T-helper 1 cell (primary cell): ENCODE measurements at regions not wholly inside any gene's neighbourhood (a gene's known extent, or its start where the extent isn't known, plus 50 kb on each side); places are given as distances from the start of the nearest gene placed in this dataset.

Source experiments
- DNase-seq, 5 donors: peaks; one replicate each; pipeline ENCODE4 v3.0.0-alpha.2; 2012 to 2020

DNA sequence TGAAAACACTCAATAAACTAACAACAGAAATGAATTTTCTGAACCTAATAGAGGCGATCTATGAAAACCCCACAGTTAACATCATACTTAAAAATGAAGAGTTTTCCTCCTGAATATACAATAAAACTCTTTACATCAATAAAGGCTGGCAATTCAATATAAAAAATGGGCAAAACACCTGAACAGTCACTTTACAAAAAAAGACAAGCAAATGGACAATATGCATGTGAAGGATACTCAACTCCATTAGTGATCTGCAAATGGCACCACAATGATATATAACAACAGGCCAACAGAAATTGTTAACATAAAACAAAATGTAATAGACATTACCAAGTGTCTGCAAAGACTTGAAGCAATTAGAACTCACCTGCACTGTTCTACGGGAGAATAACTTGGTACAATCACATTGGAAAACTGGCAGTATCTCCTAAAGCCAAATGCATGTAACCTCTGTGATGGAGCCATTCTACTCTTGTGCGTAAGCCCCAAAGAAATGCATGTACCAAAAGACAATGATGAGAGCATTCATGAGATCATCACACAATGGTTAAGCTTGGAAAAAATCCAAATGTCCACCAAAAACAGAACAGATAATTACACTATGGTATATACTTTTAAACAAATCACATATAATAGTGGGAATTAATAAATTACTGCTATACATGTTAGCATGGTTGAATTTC, 433.4 kb upstream of the MAF start:
- DNase-seq = no peak

DNA sequence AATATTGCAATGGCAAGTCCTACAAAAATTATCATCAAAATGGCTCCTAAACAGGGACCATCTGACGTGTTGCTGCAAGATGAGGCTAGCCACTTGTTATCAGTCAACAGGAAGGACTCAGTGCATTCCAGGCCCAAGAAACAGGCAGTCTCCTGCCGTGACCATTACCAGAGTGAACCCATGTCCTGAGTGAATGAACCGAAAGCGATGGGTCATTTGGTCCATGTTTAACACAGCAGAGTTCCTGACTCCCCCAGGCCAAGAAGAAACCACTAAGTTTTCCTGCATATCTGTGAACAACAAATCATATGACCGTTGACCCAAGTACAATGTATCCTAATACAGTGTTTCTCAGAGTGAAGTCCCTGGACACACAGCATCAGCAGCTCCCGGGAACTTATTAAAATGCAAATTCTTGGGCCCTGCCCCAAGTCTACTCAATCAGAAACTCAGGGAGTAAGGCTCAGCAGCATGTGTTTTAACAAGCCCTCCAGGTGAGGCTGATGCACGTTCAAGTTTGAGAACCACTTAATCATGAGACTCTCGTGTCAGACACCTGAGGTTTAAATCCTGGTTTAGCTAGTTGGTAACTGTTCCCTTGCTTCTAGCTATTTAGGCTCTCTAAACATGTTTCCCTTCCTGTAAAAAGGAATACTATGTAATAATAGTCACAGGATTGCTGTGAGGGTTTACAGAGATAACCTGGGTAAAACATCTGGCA, 429.4 kb upstream of the MAF start:
- DNase-seq = no peak

DNA sequence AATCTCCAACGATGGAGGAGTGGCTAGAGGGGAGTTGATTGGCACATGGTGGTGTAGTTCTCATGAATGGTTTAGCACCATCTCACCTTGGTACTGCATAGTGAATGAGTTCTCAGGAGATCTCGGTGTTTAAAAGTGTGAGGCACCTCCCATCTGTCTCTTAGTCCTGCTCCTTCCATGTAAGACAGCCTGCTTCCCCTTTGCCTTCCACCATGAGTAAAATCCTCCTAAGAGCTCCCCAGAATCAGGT, 428.8 kb upstream of the MAF start:
- no peak for DNase-seq

DNA sequence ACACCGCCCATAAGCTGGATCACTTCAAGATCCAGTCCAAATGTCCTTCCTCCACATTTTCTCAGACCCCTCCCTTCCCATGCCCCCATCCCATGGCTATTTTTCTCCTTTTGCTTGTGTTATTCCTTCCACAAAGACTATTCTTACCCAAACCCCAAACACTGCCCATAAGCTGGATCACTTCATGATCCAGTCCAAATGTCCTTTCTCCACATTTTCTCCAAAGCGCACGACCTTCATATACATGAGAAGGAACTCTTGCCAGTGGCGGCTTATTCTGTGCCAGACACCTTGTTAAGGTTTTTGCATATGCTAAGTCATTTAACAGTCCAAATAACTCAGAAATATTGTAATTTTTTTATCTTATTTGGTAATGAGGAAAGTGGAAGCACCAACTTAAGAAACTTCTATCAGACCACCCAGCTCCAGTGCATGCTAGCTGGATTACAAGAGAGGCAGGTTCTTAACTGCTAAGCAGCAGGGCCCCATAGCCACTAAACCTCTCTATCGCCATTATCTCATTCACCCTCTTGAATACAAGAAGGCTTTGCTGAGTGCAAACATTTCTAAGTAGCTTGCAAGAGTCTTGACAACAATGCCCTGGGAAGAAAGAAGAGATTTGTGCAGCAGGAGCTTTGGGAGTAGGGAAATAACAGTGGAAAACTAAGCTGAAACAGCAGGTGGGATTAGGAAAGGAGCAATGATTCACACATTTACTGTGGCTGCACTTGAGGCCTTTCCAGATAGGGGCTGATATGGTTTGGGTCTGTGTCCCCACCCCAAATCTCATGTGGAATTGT, 428.2 kb upstream of the MAF start:
- no peak for DNase-seq

DNA sequence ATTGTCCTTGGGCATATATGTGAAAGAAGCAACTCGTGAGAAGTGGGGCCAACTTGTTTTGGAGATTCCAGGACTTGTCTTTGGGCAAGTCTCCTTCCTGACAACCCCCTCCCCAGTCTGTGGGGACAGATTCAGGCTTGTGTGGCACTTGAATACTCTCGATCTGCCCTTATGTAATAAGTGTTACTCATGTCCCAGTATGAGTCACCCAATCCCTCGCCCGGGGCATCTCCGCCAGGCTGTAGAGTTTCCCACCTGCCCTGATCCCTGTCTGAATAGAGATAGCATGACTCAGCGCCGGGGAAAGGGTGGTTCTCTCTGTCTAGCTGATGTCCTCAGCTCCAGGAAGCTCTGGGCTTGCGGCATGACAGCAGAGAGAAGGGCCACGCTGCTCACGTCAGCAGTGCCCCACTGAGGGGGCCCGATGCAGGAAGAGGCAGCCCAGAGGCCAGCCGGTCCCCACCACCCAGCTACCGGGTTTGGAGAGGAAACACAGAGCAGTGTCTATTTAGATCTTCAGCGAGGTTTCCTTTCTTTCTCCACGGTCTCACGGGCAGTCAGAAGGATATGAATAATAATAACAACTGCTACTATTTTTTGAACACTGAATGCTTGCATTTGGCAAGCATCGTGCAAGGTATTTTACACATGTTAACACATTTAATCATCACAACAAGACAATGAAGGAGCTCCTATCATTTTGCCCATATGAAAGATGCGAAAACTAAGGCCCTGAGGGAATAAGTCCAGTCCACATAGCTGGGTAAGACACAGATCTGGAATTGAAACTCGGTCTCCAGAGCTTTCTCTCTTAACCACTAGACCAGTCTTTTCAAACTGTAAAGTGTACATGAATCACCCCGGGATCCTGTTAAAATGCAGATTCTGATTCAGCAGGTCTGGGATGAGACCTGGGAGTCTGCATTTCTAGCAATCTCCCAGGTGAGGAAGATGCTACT, 426.7 kb upstream of the MAF start:
- peak in 4 of 5 donors; percentile 1 to 76 (median 8) for DNase-seq

DNA sequence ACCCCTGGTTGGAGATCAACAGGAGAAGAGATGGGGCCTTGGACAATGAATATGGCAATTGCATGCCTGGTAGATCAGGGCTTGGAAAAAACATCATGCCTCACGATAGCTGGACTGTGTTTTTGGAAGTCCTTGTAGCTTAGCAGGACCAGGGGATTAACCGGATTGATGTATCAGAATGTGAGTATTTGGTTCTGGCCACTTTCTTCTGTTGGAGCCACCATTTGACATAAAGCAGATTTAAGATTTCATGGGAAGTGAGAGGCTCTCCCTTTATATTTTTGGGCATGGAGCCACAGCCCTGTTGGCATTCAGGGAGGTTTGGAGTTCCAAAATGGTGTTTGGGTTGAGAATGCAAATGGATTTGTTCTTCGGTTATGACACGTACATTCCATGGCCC, 424.7 kb upstream of the MAF start:
- DNase-seq = no peak

DNA sequence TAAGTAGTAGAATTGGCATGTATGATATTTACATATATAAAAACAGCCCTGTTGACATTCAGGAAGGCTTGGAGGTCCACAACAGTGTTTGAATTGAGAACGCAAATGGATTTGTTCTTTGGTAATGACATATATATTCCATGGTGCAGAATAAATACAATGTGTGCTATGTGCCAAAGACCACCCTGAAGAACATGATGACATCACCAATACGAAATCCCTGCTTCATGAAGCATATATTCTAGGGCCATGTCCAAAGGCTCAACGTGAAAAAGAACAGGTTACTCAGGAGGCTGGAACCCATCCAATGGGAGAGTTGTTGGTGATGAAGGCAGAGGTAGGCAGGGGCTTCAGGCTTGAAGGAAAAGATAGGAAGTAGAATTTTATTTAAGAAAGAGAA, 423.9 kb upstream of the MAF start:
- no peak for DNase-seq

DNA sequence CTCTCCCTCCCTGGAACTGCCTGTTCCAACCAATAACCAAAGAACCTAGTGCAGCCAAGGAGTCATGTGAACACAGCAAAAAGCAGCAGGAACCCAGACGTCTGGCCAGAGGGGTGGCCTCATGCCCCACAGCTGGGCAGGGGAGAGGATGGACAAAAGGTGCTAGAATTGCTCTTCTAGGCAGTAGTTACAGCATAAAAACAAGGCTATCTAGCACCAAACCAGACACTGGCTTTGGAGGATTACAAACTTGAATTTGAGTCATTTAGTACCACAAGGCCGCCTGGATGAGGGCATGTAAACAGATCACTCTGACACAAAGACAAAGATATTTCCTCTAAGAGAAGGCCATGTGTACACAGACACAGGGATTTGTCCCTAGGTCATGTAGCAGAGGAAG, 423.3 kb upstream of the MAF start:
- no peak for DNase-seq

DNA sequence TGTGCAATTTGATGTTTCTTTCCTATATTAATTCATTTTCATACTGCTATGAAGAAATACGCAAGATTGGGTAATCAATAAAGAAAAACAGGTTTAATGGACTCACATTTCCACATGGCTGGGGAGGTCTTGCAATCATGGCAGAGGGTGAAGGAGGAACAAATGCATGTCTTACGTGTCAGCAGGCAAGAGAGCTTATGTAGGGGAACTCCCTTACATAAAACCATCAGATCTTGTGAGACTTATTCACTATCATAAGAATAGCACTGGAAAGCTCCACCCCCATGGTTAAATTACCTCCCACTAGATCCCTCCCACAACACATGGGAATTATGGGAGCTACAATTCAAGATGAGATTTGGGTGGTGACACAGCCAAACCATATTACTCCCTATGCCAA, 418.9 kb upstream of the MAF start:
- no peak for DNase-seq

DNA sequence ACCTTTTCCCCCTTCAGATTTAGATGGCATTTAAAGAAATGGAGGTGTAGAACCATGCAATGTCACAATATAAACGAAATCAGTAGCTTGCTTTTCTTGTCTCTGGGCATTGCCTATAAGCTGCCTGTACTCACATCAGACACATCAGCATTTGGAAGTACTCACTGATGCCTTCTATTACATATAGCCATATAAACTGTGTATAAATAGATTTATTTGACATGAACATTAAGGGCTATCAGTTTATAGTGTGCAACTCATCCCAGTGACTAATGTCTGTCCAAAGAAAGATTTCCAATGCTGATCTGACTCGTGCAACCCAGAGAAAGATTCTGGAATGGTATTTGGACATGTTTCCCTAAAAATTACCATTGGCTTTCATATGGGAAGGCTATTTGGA, 417.9 kb upstream of the MAF start:
- no peak for DNase-seq

DNA sequence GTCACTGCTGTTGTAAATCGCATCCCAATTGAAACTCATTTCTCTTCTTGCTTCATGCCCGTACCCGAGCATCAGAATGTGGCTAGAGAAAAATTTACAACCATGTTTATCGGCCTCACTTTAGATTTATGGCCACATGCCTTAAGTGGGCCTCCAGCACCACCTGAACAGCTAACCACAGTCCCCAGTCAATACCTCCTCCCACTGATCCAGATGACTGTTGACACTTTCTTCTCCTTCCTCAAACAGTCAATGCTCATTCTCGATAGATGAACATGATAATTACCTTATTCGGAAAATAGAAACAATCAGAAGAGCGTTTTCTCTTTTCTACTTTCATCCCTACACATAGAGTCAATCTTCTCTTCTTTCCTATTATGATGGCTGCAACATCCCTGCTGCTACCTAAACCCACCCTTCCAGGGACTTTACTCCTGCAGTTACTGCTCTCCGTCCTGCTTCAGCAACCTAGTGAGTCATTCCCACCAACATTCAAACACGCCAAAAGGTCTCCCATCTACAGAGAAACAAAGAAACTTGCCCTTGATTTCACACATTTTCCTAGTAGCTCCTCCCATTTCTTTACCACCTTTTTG, 416.3 kb upstream of the MAF start:
- no peak for DNase-seq

DNA sequence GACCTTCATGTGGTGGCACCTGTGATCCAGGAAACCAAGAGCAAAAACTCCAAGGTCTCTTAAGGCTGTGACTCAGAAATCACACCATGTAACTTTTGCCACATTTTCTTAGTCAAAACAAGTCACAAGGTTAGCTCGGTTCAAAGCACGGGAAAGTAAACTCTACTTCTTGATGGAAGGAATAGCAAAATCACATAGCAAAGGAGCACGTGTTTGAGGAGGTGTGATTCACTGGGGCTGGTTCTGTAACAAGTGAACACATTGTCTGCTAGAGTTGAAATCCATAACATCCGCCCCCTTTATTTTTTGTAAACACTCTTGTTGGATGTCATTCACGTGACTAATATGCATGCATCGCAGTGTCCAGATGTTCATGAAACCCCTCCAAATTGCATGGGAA, 415.0 kb upstream of the MAF start:
- no peak for DNase-seq

DNA sequence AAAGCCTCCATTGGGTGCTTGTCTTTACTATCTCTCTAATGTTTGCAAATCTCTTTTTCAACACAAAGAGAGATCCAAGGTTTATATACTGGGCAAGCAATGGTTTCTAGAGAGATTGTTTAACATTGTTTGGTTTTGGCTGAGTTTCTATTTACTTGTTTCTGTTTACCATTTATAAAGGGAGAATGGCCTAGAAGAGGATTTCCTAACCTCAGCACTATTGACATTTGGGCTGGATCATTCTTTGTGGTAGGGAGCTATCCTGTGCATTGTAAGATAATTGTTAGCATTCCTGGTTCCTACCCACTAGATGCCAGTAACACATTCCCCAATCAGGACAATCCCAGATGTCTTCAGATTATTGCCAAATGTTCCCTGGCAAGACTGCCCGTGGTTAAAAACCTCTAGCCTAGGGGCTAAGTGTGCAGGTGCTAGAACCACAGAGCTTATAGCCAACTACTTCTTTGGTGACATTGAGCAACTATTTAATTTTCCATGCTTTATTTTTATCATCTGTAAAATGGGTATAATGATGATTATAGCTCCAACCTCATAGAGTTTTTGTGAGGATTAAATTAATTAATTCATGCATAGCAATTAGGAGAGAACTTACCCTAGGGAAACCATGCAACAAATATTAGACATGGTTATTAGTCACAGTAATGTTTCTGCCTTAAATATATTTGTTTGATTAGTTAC, 413.9 kb upstream of the MAF start:
- no peak for DNase-seq

DNA sequence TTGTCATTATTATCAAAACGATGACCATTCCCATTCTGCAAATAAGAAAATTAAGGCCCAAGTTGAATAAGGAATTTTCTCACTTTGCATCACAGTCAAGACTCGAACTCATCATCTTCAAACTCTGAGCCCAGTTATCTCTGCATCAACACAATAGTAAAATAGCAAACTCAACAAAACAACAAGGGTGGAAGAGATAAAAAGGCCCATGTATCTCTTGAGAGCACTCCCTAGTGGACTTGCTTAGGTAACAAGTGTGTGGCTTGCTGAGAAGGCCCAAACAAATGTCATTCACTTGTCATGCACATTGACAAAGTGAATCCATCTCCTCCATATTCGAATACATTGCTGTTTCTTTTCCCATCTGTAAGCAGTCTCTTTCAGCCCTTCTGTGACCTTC, 412.0 kb upstream of the MAF start:
- no peak for DNase-seq

DNA sequence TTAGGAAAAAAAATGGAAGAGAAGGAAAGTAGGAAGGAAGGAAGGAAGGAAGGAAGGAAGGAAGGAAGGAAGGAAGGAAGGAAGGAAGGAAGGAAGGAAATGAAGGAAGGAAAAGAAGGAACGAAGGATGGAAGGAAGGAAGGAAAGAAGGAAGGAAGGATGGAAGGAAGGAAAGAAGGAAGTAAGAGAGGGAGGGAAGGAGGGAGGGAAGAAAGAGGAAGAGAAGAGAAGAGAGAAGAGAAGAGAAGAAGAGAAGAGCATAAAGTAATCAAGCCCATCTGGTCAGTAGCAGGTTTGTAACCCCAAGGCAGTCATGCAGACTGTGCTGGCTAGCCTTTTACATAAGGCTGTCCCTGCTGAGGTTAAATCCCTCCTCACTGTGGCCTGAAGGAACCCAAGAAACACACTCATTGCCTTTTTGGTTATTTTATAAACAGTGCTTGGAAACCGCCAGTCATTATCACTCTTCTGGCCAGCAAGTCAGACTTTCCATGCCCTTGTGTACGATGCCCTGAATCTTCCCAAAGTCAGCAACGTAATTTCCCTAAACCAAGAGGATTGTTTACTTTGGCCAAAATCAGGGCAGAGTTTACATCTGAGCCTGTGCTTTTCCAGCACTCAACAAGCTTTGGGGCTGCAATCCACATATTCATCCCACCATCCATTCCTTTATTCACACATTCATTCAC, 409.6 kb upstream of the MAF start:
- DNase-seq = no peak

DNA sequence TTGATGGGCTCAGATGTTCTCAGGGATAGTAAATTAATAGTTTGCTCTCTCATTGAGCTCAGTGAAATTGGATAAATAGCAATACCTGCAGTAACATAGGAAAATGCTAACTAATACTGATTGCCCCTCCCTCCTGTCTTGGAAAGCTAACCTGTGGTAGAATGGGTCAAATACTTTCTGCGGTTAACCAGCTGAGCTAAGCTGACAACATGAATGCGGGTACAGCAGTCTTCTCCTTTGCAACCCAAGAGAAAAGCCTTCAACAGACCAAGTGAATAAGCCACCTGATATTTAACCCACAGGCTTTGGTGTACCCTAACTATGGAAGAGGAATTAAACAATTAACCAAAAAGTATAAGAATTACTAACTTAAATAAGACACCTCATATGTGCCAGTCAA, 408.3 kb upstream of the MAF start:
- no peak for DNase-seq

DNA sequence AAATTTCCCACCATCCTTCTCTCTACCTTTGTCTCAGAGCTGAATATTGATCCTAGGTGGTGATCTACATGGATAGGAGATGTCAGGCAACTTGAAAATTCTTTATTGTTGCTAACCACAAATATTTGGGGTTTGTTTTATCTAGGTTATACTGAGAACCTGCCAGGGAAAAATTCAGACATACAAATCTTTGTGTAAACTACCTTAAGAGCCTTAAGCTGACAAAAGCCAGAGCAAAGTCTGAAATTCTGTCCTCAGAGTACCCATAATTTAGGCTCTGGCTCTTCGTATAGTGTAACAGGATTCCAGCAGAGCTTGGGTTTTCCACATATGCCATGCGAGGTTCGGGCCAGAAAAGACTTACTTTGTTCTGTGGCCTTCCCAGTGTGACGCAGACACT, 406.7 kb upstream of the MAF start:
- no peak for DNase-seq

DNA sequence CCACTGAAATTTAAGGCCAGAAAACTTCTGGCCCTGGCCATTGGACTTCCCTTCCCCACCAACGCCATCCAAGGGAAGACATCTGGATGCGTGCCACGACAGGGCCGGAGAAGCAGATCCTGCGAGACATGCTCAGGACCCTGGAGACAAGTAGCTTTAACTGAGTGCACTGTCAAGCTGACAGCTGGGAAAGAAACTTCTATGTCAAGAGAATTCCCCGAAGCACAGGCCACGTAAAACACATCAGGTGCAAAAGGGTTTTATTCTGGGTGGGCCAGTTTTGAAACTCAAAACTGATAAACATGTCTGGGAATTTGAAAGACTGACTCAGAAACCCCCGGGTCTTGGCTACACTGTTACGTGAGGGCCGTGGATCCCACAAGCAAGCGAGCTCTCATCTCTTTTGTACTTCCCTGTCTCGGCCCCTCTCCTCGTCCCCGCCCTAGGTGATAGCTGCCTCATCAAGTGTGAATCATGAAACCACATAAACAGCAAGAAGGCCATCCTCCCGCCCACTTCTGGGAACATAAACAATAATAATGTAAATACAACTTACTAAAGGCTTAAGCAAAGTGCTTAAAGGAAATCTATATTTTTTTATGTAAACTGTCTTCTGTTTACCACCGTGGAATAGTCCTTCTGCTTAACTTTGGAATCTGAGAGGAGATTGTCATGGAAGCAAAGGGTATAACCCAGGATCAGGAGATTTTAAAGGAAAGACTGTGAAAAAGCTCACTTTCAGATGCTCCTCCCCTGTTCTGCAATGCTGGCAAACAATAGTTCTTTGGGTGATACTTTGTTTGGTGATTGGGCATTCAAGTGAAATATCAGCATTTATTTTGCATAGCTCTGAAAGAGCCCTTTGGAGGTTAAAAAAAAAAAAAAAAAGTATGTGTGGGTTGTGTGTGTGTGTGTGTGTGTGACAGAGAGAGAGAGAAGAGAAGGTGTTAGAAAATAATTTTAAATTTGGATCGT, 406.0 kb upstream of the MAF start:
- DNase-seq = no peak

DNA sequence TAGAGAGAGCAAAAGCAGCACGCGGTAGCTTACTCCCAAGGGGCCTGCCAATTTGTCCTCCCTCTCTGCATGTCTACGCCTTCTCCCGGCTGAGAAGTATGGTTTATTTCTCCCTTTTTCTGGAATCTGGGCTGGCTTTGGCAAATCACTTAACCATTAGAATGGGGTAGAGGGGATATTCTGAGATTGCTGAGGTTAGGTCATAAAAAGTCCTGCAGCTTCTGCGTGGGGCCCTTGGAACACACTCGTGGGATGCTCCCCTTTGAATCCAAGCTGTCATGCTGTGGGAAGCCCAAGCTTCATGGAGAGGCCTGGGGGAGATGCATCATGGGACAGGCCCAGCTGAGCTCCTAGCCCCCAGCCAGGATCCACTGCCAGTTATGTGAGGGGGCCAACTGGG, 403.6 kb upstream of the MAF start:
- DNase-seq = no peak

DNA sequence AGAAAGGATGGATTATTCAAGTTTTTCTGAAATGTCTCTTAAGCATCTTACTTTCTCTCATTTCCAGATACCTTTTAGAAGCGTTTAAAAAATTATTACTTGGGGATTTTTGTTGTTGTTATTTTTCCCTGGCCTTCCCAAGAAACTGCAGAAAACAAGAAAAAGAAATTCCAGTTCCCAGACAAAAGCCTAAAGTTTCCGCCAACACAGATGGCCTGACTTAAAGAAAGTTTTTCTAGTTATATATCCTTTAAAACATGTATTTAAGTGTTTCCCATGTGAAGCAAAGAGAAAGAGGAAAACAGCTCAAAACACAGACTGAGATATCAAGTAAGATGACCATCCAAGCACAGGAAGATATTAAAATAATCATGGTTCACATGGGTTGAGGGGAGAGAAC, 401.7 kb upstream of the MAF start:
- no peak for DNase-seq
